ENCODE measurements at regions not wholly inside any gene's neighbourhood (a gene's known extent, or its start where the extent isn't known, plus 50 kb on each side); places are given as distances from the start of the nearest gene placed in this dataset.

GRCh38 chr18:46343931-46344372, 239.8 kb downstream of the HAUS1 start:
- 51% methylated on average over 8 of the region's 10 CpGs for WGBS (ENCODE audit: low lambda C conversion rate, missing lambda C conversion rate)
- Histone ChIP-seq H3K4me1 (ENCODE audit: insufficient read depth) (no peaks in the 10 kb centered on the region), H3K9me2 (replicated peaks; ENCODE audit: insufficient read depth) (no peaks in the 10 kb centered on the region), H3K4me2 (no peak overlapping the region), H3K27ac (no peak overlapping the region), H4K20me1 (ENCODE audit: insufficient read depth, poor library complexity, severe bottlenecking) (no peaks in the 10 kb centered on the region), H3K27me3 (no peaks in the 10 kb centered on the region), H2AFZ (no peak overlapping the region), H3K9me3 (ENCODE audit: low read depth) (no peaks in the 10 kb centered on the region), H3K79me2 (no peaks in the 10 kb centered on the region), H3K4me3 (no peak overlapping the region), H3K36me3 (replicated peaks; ENCODE audit: insufficient read depth, low read depth) (no peaks in the 10 kb centered on the region)
- DNase-seq (ENCODE audit: low spot score): peak; percentile 52
- TF ChIP-seq, protein P1, sequence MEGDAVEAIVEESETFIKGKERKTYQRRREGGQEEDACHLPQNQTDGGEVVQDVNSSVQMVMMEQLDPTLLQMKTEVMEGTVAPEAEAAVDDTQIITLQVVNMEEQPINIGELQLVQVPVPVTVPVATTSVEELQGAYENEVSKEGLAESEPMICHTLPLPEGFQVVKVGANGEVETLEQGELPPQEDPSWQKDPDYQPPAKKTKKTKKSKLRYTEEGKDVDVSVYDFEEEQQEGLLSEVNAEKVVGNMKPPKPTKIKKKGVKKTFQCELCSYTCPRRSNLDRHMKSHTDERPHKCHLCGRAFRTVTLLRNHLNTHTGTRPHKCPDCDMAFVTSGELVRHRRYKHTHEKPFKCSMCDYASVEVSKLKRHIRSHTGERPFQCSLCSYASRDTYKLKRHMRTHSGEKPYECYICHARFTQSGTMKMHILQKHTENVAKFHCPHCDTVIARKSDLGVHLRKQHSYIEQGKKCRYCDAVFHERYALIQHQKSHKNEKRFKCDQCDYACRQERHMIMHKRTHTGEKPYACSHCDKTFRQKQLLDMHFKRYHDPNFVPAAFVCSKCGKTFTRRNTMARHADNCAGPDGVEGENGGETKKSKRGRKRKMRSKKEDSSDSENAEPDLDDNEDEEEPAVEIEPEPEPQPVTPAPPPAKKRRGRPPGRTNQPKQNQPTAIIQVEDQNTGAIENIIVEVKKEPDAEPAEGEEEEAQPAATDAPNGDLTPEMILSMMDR (IDR thresholded peaks at IDR 0.05; ENCODE audit: poor library complexity): no peak
- no peak for TF ChIP-seq EZH2 (IDR thresholded peaks at IDR 0.05; ENCODE audit: borderline replicate concordance)
- no peak for TF ChIP-seq EZH2phosphoT487 (IDR thresholded peaks at IDR 0.05; ENCODE audit: low read depth, severe bottlenecking, unreplicated experiment)

GRCh38 chr18:46344416-46345180, 240.4 kb downstream of the HAUS1 start:
- no peak for DNase-seq (ENCODE audit: low spot score)
- no peak overlapping the region for H3K27ac ChIP-seq
- no peaks in the 10 kb centered on the region for H3K4me1 ChIP-seq (ENCODE audit: insufficient read depth)
- WGBS (ENCODE audit: low lambda C conversion rate, missing lambda C conversion rate): 88% methylated on average over 14 of the region's 14 CpGs
- H3K27me3 ChIP-seq: no peaks in the 10 kb centered on the region
- H3K9me2 ChIP-seq (replicated peaks; ENCODE audit: insufficient read depth): no peaks in the 10 kb centered on the region
- no peaks in the 10 kb centered on the region for H3K9me3 ChIP-seq (ENCODE audit: low read depth)
- no peaks in the 10 kb centered on the region for H3K36me3 ChIP-seq (replicated peaks; ENCODE audit: insufficient read depth, low read depth)
- no peaks in the 10 kb centered on the region for H3K79me2 ChIP-seq
- no peak overlapping the region for H2AFZ ChIP-seq
- H4K20me1 ChIP-seq (ENCODE audit: insufficient read depth, poor library complexity, severe bottlenecking): no peaks in the 10 kb centered on the region
- TF ChIP-seq EZH2 (IDR thresholded peaks at IDR 0.05; ENCODE audit: borderline replicate concordance) (no peak), EZH2phosphoT487 (IDR thresholded peaks at IDR 0.05; ENCODE audit: low read depth, severe bottlenecking, unreplicated experiment) (no peak)
- TF ChIP-seq, protein P1 (IDR thresholded peaks at IDR 0.05; ENCODE audit: poor library complexity): no peak
- no peak overlapping the region for H3K4me3 ChIP-seq
- H3K4me2 ChIP-seq: no peak overlapping the region

GRCh38 chr18:46345181-46345465, 240.9 kb downstream of the HAUS1 start:
- H3K36me3 ChIP-seq (replicated peaks; ENCODE audit: insufficient read depth, low read depth): no peaks in the 10 kb centered on the region
- 91% methylated on average over 4 of the region's 4 CpGs for WGBS (ENCODE audit: low lambda C conversion rate, missing lambda C conversion rate)

More at GRCh38 chr18:46345181-46345465, 240.9 kb downstream of the HAUS1 start:
- H3K4me3 ChIP-seq: no peak overlapping the region
- no peaks in the 10 kb centered on the region for H3K9me2 ChIP-seq (replicated peaks; ENCODE audit: insufficient read depth)
- no peak overlapping the region for H2AFZ ChIP-seq
- no peaks in the 10 kb centered on the region for H3K79me2 ChIP-seq
- H4K20me1 ChIP-seq (ENCODE audit: insufficient read depth, poor library complexity, severe bottlenecking): no peaks in the 10 kb centered on the region
- no peak for DNase-seq (ENCODE audit: low spot score)
- H3K27me3 ChIP-seq: no peaks in the 10 kb centered on the region
- TF ChIP-seq EZH2 (IDR thresholded peaks at IDR 0.05; ENCODE audit: borderline replicate concordance) (no peak), EZH2phosphoT487 (IDR thresholded peaks at IDR 0.05; ENCODE audit: low read depth, severe bottlenecking, unreplicated experiment) (no peak)
- TF ChIP-seq, protein P1 (IDR thresholded peaks at IDR 0.05; ENCODE audit: poor library complexity): no peak
- H3K27ac ChIP-seq: no peak overlapping the region
- H3K9me3 ChIP-seq (ENCODE audit: low read depth): no peaks in the 10 kb centered on the region
- H3K4me1 ChIP-seq (ENCODE audit: insufficient read depth): no peaks in the 10 kb centered on the region
- H3K4me2 ChIP-seq: no peak overlapping the region

Measured in hepatocyte (in vitro differentiated cells).